ENCODE measurements at regions not wholly inside any gene's neighbourhood (a gene's known extent, or its start where the extent isn't known, plus 50 kb on each side); places are given as distances from the start of the nearest gene placed in this dataset.
"Not testable (repeated sequence)": the region's sequence is repeated elsewhere in the genome, so short reads cannot be mapped to it uniquely, and the experiment has no call there.

- WGBS, 2 donors = 59 to 66% methylated on average over 5 of the region's 5 CpGs
- H3K4me3 ChIP-seq (ENCODE audit: low read depth, poor library complexity, severe bottlenecking) = no peak overlapping the region
- peak; percentile 69 to 90 for DNase-seq (ENCODE audit: low spot score in 2 of 2)
- intact Hi-C loops (cut with DNase I; ENCODE audit: low total_unique reads) = no loop called here
- no peak for TF ChIP-seq CTCF (IDR thresholded peaks at IDR 0.05)
- TF ChIP-seq POLR2A (IDR thresholded peaks at IDR 0.05) = no peak
These were observed 483.4 kb downstream of the PLPP3 start for GRCh38 chr1:56095696-56096665.

GRCh38 chr1:56094168-56094567, 485.2 kb downstream of the PLPP3 start:
- no peak for DNase-seq (ENCODE audit: low spot score in 2 of 2)
- TF ChIP-seq POLR2A (IDR thresholded peaks at IDR 0.05) = no peak
- no peak for TF ChIP-seq CTCF (IDR thresholded peaks at IDR 0.05)
- intact Hi-C loops (cut with DNase I; ENCODE audit: low total_unique reads) = no loop called here
- WGBS, 2 donors = 54 to 58% methylated on average over 3 of the region's 3 CpGs
- no peak overlapping the region for H3K4me3 ChIP-seq (ENCODE audit: low read depth, poor library complexity, severe bottlenecking)

GRCh38 chr1:56092684-56093570, 486.4 kb downstream of the PLPP3 start:
- no peak for TF ChIP-seq CTCF (IDR thresholded peaks at IDR 0.05)
- TF ChIP-seq POLR2A (IDR thresholded peaks at IDR 0.05) = no peak
- intact Hi-C loops (cut with DNase I; ENCODE audit: low total_unique reads) = no loop called here
- H3K4me3 ChIP-seq (ENCODE audit: low read depth, poor library complexity, severe bottlenecking) = no peak overlapping the region
- 54 to 77% methylated on average over 2 of the region's 2 CpGs for WGBS, 2 donors
- no peak for DNase-seq (ENCODE audit: low spot score in 2 of 2)

- H3K4me3 ChIP-seq (ENCODE audit: low read depth, poor library complexity, severe bottlenecking); intact Hi-C loops (cut with DNase I; ENCODE audit: low total_unique reads); DNase-seq (ENCODE audit: low spot score in 2 of 2): not testable (repeated sequence)
- WGBS, 2 donors = 80 to 84% methylated on average over 17 of the region's 17 CpGs
These were observed 489.5 kb downstream of the PLPP3 start for GRCh38 chr1:56089826-56090225.

GRCh38 chr1:56084246-56084645, 495.1 kb downstream of the PLPP3 start:
- intact Hi-C loops (cut with DNase I; ENCODE audit: low total_unique reads) = no loop called here
- WGBS, 2 donors = 70 to 81% methylated on average over 1 of the region's 1 CpG
- DNase-seq (ENCODE audit: low spot score in 2 of 2) = no peak
- no peak for TF ChIP-seq POLR2A (IDR thresholded peaks at IDR 0.05)
- no peak for TF ChIP-seq CTCF (IDR thresholded peaks at IDR 0.05)
- no peak overlapping the region for H3K4me3 ChIP-seq (ENCODE audit: low read depth, poor library complexity, severe bottlenecking)

GRCh38 chr1:56081736-56082135, 497.6 kb downstream of the PLPP3 start:
- WGBS, 2 donors = 42 to 50% methylated on average over 2 of the region's 2 CpGs
- intact Hi-C loops (cut with DNase I; ENCODE audit: low total_unique reads) = no loop called here
- H3K4me3 ChIP-seq (ENCODE audit: low read depth, poor library complexity, severe bottlenecking) = no peak overlapping the region
- no peak for TF ChIP-seq CTCF (IDR thresholded peaks at IDR 0.05)
- TF ChIP-seq POLR2A (IDR thresholded peaks at IDR 0.05) = no peak
- DNase-seq (ENCODE audit: low spot score in 2 of 2) = no peak

Measured in lower leg skin (tissue), 4 donors.